ENCODE measurements at regions not wholly inside any gene's neighbourhood (a gene's known extent, or its start where the extent isn't known, plus 50 kb on each side); places are given as distances from the start of the nearest gene placed in this dataset.

DNA sequence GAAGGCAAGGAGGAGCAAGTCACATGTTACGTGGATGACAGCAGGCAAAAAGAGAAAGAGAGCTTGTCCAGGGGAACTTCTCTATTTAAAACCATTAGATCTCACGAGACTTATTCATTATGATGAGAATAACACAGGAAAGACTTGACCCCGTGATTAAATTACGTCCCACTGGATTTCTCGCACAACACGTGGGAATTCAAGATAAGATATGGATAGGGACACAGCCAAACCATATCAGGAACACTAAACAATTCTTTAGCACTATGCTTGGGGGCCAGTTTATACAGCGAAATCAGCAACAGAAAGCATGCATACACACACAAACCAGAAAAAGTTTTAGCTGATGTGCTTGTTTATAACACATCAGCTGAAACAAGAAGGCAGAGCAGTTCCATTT, 704.2 kb downstream of the OTOL1 start:
- ChIA-PET CTCF (interaction anchor here (0.6 to 1.3 kb wide), 2 partner anchors 9 to 10 kb away, joined by 3 read pairs; no protein-coding TSS in a partner anchor), POLR2A (no interaction called here)
- DNase-seq (ENCODE audit: extremely low spot score) = no peak
- TF ChIP-seq, protein P1, sequence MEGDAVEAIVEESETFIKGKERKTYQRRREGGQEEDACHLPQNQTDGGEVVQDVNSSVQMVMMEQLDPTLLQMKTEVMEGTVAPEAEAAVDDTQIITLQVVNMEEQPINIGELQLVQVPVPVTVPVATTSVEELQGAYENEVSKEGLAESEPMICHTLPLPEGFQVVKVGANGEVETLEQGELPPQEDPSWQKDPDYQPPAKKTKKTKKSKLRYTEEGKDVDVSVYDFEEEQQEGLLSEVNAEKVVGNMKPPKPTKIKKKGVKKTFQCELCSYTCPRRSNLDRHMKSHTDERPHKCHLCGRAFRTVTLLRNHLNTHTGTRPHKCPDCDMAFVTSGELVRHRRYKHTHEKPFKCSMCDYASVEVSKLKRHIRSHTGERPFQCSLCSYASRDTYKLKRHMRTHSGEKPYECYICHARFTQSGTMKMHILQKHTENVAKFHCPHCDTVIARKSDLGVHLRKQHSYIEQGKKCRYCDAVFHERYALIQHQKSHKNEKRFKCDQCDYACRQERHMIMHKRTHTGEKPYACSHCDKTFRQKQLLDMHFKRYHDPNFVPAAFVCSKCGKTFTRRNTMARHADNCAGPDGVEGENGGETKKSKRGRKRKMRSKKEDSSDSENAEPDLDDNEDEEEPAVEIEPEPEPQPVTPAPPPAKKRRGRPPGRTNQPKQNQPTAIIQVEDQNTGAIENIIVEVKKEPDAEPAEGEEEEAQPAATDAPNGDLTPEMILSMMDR (IDR thresholded peaks at IDR 0.05; ENCODE audit: control extremely low read depth, extremely low read depth, low read depth, missing control alignments) = no peak

GRCh38 chr3:162206648-162207047, 710.0 kb downstream of the OTOL1 start:
- DNase-seq (ENCODE audit: extremely low spot score) = no peak
- POLR2A ChIA-PET = no interaction called here
- CTCF ChIA-PET = no interaction called here
- TF ChIP-seq, protein P1 (IDR thresholded peaks at IDR 0.05; ENCODE audit: control extremely low read depth, extremely low read depth, low read depth, missing control alignments) = no peak

DNA sequence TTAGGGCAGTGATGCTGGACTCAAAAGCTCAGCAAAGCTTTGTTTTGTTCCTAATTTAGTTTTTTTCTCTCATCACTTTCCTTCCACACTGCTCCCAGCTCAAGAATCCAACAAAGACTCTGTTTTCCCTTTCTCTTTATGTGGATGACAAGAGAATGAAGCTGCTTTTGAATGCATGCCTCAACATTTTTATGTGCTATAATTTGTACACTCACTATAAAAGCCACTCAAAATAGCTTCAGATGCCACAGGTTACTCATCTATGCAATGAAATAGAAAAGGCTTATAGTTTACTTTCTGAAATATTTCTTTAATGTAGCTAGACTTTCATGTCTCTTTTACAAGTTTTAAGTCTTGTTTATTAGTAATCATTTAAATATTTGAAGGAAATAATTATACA, 714.9 kb downstream of the OTOL1 start:
- ChIA-PET POLR2A (no interaction called here), CTCF (interaction anchor here (0.8 to 2.0 kb wide), 4 partner anchors 9 to 14 kb away, joined by 3 to 6 read pairs (median 4); no protein-coding TSS in a partner anchor)
- TF ChIP-seq, protein P1 (IDR thresholded peaks at IDR 0.05; ENCODE audit: control extremely low read depth, extremely low read depth, low read depth, missing control alignments) = no peak
- no peak for DNase-seq (ENCODE audit: extremely low spot score)

- TF ChIP-seq, protein P1 (IDR thresholded peaks at IDR 0.05; ENCODE audit: control extremely low read depth, extremely low read depth, low read depth, missing control alignments) = no peak
- ChIA-PET CTCF (no interaction called here), POLR2A (no interaction called here)
- no peak for DNase-seq (ENCODE audit: extremely low spot score)
Observed at GRCh38 chr3:162213196-162213595, 716.6 kb downstream of the OTOL1 start.

DNA sequence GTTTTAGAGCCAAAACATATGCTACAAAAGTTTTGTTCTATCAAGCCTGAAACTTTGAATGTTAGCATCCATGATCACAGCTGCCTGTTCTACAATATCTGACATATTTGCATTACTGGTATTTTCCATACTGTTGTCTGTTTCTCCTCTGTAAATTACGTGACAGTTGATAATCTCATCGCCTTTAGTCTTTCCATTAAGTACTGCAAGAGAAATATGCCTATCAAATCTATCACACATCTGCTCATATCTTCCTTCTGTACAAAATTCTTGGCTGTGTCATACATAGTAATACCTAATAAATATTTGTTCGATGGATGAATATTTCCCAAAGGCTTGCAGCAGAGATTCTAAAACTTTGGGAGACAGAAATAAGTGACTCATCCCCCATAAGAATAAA, 717.3 kb downstream of the OTOL1 start:
- DNase-seq (ENCODE audit: extremely low spot score) = no peak
- ChIA-PET POLR2A (no interaction called here), CTCF (no interaction called here)
- TF ChIP-seq, protein P1 (IDR thresholded peaks at IDR 0.05; ENCODE audit: control extremely low read depth, extremely low read depth, low read depth, missing control alignments) = no peak

DNA sequence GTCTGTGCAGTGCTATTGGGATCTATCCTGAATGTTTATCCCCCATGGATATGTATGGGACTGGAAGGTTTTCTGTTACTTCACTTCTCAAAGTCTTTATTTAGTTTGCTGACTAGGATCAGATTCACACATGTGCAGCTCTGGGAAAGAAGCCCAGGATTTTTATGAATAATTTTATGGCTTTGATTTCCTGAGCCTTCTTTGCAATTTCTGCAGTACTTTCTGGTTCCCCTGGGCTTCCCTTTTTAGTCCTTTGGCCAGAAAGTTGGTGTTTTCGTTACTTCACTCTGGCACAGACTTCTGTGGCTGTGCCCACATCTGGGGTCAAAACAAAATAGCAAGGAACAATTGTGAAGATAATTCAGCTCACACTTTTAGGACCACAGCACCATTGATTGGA, 721.0 kb downstream of the OTOL1 start:
- POLR2A ChIA-PET = no interaction called here
- TF ChIP-seq, protein P1 (IDR thresholded peaks at IDR 0.05; ENCODE audit: control extremely low read depth, extremely low read depth, low read depth, missing control alignments) = no peak
- CTCF ChIA-PET = interaction anchor here (1.0 kb wide), 1 partner anchor 36 kb away, joined by 3 read pairs; no protein-coding TSS in a partner anchor
- DNase-seq (ENCODE audit: extremely low spot score) = no peak

DNA sequence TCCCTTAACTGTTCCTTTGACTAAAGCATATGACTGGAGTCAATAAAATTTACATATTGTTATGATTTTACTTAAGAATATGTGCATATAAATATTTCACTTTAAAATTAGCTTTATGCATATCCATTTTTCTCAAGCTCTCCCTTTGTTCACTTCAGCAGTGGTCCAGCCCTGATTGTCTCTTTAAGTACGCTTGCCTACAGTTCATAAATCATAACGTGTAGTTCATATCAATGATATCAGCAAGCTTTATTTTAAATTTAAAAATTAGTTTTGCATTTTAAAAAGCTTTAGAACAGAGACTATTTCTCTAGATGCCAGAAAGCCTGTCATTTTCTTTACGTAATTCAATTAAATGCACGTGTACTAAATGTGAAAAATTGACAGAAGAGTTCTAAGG, 721.9 kb downstream of the OTOL1 start:
- POLR2A ChIA-PET = no interaction called here
- TF ChIP-seq, protein P1 (IDR thresholded peaks at IDR 0.05; ENCODE audit: control extremely low read depth, extremely low read depth, low read depth, missing control alignments) = no peak

More for the DNA sequence above, 721.9 kb downstream of the OTOL1 start:
- no peak for DNase-seq (ENCODE audit: extremely low spot score)
- CTCF ChIA-PET = interaction anchor here (1.0 to 2.3 kb wide), 4 partner anchors 10 to 45 kb away, joined by 3 to 9 read pairs (median 4); no protein-coding TSS in a partner anchor
